Nephron (organoid): ENCODE measurements at regions not wholly inside any gene's neighbourhood (a gene's known extent, or its start where the extent isn't known, plus 50 kb on each side); places are given as distances from the start of the nearest gene placed in this dataset.
A peak's percentile ranks its signal among the peaks of the same experiment; 100 is the strongest.

Source experiments
- H3K27ac Mint-ChIP-seq, 3 experiments: 2 replicates each; pipeline ENCODE4 v1.8.0; 2020; ENCODE audit warnings: mixed read lengths in 3 of 3, mild to moderate bottlenecking in 2 of 3, moderate library complexity in 1 of 3
- H3K27me3 Mint-ChIP-seq: 2 replicates; pipeline ENCODE4 v1.8.0; 2021; ENCODE audit warnings: low read depth, mild to moderate bottlenecking, moderate library complexity, mixed read lengths
- H3K36me3 Mint-ChIP-seq: 2 replicates; pipeline ENCODE4 v1.8.0; 2020; ENCODE audit warnings: low read depth, mixed read lengths
- H3K4me1 Mint-ChIP-seq: 2 replicates; pipeline ENCODE4 v1.8.0; 2020; ENCODE audit warnings: mixed read lengths
- H3K4me3 Mint-ChIP-seq, 3 experiments: 2 replicates each; pipeline ENCODE4 v1.8.0; 2020; ENCODE audit warnings: mild to moderate bottlenecking in 3 of 3, mixed read lengths in 3 of 3, moderate library complexity in 2 of 3
- H3K9me3 Mint-ChIP-seq: 2 replicates; pipeline ENCODE4 v1.8.0; 2020; ENCODE audit warnings: mixed read lengths
- TF ChIP-seq, protein P1 (sequence below), 3 experiments: fragments of 200-600 bp; sonication (generic); IDR thresholded peaks; one replicate each; pipeline ENCODE4 v1.5.0; 2021; ENCODE audit warnings: antibody characterized with exemption in 3 of 3; ENCODE audit not compliant: unreplicated experiment in 3 of 3

GRCh38 chr15:35194296-35194695, 109.2 kb upstream of the NANOGP8 start:
- H3K9me3 Mint-ChIP-seq, result peaks cover 21% of the 10 kb centered on the region
- no peaks in the 10 kb centered on the region for H3K4me1 Mint-ChIP-seq
- peaks cover 4% of the 10 kb centered on the region for H3K27me3 Mint-ChIP-seq
- H3K4me3 Mint-ChIP-seq, result no peak overlapping the region
- peaks cover 22% of the 10 kb centered on the region for H3K36me3 Mint-ChIP-seq
- H3K27ac Mint-ChIP-seq, result no peak overlapping the region
- TF ChIP-seq, protein P1, sequence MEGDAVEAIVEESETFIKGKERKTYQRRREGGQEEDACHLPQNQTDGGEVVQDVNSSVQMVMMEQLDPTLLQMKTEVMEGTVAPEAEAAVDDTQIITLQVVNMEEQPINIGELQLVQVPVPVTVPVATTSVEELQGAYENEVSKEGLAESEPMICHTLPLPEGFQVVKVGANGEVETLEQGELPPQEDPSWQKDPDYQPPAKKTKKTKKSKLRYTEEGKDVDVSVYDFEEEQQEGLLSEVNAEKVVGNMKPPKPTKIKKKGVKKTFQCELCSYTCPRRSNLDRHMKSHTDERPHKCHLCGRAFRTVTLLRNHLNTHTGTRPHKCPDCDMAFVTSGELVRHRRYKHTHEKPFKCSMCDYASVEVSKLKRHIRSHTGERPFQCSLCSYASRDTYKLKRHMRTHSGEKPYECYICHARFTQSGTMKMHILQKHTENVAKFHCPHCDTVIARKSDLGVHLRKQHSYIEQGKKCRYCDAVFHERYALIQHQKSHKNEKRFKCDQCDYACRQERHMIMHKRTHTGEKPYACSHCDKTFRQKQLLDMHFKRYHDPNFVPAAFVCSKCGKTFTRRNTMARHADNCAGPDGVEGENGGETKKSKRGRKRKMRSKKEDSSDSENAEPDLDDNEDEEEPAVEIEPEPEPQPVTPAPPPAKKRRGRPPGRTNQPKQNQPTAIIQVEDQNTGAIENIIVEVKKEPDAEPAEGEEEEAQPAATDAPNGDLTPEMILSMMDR (IDR thresholded peaks at IDR 0.05; ENCODE audit: unreplicated experiment in 3 of 3), result no peak

DNA sequence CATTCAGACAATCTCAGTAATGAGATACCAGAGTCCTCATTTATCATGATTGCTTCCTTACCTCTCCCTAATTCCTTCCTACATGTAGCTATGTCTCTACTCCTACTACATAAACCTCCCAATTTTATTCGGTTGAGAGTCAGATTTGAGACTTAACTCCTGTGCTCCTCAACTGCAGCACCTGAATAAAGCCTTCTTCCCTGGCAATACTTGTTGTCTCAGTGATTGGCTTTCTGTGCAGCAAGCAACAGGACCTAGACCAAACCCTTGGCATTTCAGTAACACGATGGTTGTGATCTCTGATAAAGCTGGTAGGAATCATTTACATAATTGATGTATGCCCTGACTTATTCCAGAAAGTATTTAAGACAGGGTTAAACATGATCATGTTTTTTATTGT, 106.7 kb upstream of the NANOGP8 start:
- H3K4me1 Mint-ChIP-seq, result no peaks in the 10 kb centered on the region
- peaks cover 4% of the 10 kb centered on the region for H3K27me3 Mint-ChIP-seq
- no peak overlapping the region for H3K27ac Mint-ChIP-seq
- H3K9me3 Mint-ChIP-seq, result peaks cover 21% of the 10 kb centered on the region
- TF ChIP-seq, protein P1 (IDR thresholded peaks at IDR 0.05; ENCODE audit: unreplicated experiment in 3 of 3), result no peak
- H3K36me3 Mint-ChIP-seq, result peaks cover 22% of the 10 kb centered on the region
- no peak overlapping the region for H3K4me3 Mint-ChIP-seq

- H3K27ac Mint-ChIP-seq, result no peak overlapping the region
- no peak overlapping the region for H3K4me3 Mint-ChIP-seq
- peaks cover 9% of the 10 kb centered on the region for H3K9me3 Mint-ChIP-seq
- H3K27me3 Mint-ChIP-seq, result peaks cover 4% of the 10 kb centered on the region
- H3K36me3 Mint-ChIP-seq, result peaks cover 16% of the 10 kb centered on the region
- TF ChIP-seq, protein P1 (IDR thresholded peaks at IDR 0.05; ENCODE audit: unreplicated experiment in 3 of 3), result no peak
- no peaks in the 10 kb centered on the region for H3K4me1 Mint-ChIP-seq
Observed at GRCh38 chr15:35186346-35186745, 101.3 kb upstream of the NANOGP8 start.

DNA sequence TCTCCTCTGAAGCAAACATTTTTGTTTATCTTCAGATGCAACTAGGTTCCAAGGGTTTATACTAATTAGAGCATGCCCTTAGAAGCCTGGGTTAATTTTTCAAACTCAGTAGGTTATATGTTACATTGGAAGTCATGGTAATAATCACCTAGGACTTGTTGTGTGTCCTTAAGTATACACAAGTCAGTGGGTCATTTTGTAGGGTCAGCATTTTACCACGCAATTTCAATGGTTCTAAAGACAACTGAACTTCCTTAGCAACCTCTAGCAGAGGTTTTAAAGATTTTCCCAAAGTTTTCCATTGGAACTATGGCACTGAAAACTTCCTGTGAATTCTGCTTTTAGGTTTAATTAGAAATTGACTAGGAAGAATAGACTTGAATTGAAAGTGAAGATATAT, 99.6 kb upstream of the NANOGP8 start:
- no peaks in the 10 kb centered on the region for H3K27me3 Mint-ChIP-seq
- H3K36me3 Mint-ChIP-seq, result peaks cover 2% of the 10 kb centered on the region
- H3K27ac Mint-ChIP-seq, result no peak overlapping the region
- peaks cover 3% of the 10 kb centered on the region for H3K9me3 Mint-ChIP-seq
- TF ChIP-seq, protein P1 (IDR thresholded peaks at IDR 0.05; ENCODE audit: unreplicated experiment in 3 of 3), result no peak
- no peak overlapping the region for H3K4me3 Mint-ChIP-seq
- H3K4me1 Mint-ChIP-seq, result no peaks in the 10 kb centered on the region

GRCh38 chr15:35182841-35183479, 97.9 kb upstream of the NANOGP8 start:
- Mint-ChIP-seq H3K4me1 (no peaks in the 10 kb centered on the region), H3K36me3 (no peaks in the 10 kb centered on the region), H3K27me3 (no peaks in the 10 kb centered on the region), H3K9me3 (no peaks in the 10 kb centered on the region), H3K4me3 (no peak overlapping the region), H3K27ac (peak overlapping the region in 2 of 3 experiments; percentile 28 to 32)
- TF ChIP-seq, protein P1 (IDR thresholded peaks at IDR 0.05; ENCODE audit: unreplicated experiment in 3 of 3), result no peak

- Mint-ChIP-seq H3K27me3 (no peaks in the 10 kb centered on the region), H3K4me3 (no peak overlapping the region), H3K9me3 (no peaks in the 10 kb centered on the region), H3K27ac (no peak overlapping the region), H3K4me1 (no peaks in the 10 kb centered on the region), H3K36me3 (no peaks in the 10 kb centered on the region)
- TF ChIP-seq, protein P1 (IDR thresholded peaks at IDR 0.05; ENCODE audit: unreplicated experiment in 3 of 3), result no peak
Observed at GRCh38 chr15:35181538-35181937, 96.4 kb upstream of the NANOGP8 start.
